HG03457 (cell line): ENCODE measurements at regions not wholly inside any gene's neighbourhood (a gene's known extent, or its start where the extent isn't known, plus 50 kb on each side); places are given as distances from the start of the nearest gene placed in this dataset.
"Not testable (repeated sequence)": the region's sequence is repeated elsewhere in the genome, so short reads cannot be mapped to it uniquely, and the experiment has no call there.

Experiments used
- ATAC-seq: cut with Tn5 transposase; IDR thresholded peaks from one replicate; pipeline ENCODE4 v1.9.1; 2021; ENCODE audit warnings: moderate number of reproducible peaks; ENCODE audit not compliant: unreplicated experiment

DNA sequence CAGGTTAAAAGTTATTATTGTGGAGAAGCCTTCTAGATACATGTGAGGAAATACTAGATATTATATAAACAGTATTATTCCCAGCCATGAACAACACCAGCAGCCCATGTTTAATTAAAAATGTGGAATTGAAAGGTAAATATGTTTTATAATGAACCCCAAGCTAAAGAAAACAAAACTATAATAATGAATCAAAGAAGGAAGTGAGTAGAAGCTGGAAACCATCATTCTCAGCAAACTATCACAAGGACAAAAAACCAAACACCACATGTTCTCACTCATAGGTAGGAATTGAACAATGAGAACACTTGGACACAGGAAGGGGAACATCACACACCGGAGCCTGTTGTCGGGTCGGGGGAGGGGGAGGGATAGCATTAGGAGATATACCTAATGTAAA is 167.6 kb upstream of the CXXC4 start:
- ATAC-seq, result not testable (repeated sequence)

DNA sequence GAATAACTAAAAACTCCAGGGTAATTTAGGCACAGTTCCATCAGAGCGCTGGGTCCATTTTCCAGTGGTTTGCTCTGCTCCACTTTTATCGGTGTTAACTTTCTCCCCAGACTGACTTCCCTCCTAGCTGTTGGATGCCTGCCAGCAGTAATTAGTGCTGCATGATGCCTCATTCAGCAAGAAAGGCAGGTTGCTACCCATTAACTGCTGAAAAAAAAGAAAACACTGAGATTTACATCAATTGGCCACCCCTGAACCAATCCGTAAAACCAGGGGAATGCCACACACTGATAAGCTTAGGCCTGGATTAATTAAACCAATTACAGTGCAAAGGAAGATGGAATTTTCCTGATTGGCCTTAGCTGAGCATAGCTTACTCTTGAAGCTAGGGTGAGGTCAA is 182.4 kb upstream of the CXXC4 start:
- no peak for ATAC-seq

DNA sequence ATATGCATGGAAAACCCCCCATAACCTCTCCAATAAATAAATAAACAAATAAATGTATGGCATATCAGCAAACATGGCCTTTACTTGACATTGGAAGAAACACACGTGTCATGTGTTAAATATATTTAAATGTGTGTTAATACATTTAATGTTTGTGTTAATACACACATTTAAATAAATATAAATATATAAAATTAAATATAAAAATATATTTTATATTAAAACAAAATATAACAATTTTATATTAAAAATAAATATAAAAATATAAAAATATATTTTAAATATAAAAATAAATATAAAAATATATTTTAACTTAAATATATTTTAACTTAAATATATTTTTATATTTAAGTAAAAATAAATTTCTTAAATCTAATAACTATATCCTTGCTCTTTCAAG is 187.6 kb upstream of the CXXC4 start:
- no peak for ATAC-seq

DNA sequence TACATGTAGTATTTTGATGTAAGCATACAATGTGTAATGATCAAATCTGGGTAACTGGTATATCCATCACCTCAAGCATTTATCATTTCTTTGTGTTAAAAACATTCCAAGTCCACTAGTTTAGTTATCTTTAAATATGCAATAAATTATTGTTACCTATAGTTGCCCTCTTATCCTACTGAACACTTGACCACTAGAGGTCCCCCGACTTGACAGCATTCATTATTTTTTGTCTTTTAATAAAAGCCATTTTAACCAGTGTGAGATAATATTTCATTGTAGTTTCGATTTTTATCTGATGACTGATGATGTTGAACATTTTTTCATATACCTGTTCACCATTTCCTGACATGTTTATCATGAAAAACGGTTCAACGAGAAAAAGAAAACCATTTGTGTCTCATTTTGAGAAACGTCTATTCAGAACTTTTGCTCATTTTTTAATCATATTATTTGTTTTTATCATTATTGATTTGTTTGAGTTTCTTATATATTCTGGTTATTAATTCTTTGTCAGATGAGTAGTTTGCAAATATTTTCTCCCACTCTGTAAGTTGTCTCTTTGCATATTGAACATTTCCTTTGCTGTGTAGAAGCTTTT is 199.0 kb upstream of the CXXC4 start:
- ATAC-seq, result no peak

DNA sequence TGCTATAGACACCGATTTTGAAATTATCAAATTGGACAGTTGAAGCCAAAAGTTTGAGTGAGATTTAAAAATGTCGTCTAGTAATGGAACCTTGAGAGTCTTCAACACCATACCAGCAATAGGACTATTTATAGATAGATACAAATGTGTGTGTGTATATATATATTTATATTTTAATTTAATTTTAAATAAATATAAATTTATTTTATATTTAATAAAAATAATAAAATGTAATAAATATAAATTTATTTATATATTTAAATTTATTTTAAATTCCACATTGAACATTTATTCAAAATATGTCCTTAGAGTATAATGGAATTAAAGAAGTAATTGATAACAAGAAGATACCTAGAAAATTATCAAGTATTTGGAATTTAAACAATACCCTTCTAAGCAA is 221.9 kb upstream of the CXXC4 start:
- ATAC-seq, result no peak

DNA sequence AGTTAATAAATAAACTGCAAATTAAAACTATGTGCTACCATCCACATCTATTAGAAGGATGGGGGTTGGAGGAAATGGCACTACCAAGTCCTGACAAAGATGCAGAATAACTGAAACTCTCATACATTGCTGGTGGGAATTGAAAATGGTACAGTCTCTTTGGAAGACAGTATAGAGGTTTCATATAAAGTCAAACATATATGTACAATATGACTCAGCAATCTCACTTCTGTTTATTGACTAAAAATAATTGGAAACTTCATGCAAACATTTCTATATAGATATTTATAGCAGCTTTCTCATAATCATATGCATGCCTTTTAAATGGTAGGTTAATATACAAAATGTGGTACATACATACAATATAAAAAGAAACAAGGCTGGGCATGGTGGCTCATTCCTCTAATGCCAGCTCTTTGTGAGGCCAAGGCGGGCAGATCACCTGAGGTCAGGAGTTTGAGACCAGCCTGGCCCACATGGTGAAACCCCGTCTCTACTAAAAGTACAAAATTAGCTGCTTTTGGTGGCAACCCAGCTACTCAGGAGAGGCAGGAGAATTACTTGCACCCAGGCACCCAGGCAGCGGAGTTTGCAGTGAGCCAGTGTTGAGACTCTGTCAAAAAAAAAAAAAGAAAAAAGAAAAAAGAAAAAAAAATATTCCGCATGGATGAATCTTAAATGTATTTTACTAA is 225.0 kb upstream of the CXXC4 start:
- peak; percentile 99 for ATAC-seq

DNA sequence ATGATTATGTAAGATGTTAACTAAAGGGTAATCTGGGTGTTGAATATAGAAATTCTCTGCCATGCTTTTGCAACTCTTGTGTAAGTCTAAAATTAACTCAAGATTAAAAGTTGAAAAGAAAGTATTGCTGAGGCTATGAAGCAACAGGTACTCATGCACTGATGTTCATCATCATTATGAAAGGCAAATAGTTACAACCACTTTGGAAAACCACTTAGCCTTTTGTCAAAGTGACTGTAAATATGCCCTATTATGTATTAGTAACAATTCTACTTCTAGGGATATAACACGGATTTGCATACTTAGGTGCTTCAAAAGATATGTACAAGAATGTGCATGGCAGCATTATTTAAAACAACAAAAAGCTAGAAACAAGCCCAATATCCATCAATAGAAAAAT is 227.8 kb upstream of the CXXC4 start:
- no peak for ATAC-seq

DNA sequence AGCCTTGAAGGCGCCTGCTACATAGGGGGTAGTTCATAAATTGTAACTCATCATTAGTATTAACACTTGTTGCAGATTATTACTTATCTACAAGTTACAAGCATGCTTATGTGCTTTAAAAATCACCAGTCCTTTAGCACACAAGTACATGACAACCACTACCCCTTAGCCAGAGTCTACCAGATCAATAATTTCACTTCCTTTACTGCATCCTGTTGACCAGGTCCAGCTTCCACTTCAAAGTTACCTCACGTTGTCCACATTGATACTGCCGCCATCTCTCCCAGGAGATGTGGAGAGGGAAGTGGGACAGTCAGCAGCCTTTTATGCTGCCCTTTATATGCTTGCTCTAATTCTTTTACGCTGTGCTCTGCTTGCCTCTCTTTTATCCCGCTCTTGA is 231.3 kb upstream of the CXXC4 start:
- no peak for ATAC-seq

DNA sequence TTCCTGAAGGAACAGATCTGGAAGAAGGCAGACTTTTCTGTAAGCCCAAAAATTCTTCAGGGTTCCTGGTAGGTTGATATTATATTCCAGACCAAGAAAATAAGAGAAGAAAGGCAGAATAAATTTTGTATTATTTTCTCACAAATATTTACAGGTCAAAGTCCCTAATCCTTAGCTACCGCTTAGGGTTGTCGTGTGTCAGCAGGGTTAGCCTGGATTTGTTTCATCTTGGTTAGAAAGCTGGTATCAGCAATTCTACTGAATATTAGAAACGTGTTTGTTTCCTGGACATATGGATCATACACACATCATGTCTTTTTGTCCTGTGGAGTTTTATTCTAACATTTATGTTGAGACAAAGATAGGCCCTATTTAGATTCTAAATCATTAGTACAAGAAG is 232.9 kb upstream of the CXXC4 start:
- no peak for ATAC-seq

DNA sequence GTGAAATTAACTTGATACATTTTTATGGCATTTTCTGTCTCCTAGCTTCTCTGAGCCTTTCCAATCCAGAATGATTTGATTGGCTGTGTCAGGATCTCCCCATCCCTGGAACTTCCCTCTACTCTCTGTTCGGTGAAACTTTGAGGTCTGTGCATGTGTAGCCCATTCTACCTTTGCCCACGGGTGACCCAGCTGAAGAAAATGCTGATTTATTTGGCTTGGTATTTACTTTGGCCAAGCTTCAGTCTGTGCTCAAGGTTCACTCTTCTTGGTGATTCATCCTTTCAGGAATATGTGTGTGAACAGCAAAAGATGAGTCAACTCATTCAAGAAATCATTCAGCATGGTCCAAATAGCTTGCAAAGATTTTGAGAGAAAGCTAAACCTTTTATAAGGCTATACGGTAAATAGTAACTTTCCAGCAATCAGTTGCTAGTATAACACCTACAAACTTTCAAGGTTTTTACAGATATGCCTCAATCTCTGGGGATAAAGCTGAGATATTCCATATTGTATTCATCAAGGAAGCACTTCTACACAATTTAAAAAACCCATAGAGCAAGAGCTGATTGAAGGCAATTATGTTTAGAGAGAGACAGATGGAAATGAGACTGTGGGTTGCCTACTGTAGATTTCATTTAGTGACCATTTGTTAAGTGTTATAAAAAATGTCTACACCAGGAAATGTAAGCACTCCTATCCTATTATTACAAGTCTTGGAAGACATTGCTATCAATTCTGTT is 233.9 kb upstream of the CXXC4 start:
- no peak for ATAC-seq

DNA sequence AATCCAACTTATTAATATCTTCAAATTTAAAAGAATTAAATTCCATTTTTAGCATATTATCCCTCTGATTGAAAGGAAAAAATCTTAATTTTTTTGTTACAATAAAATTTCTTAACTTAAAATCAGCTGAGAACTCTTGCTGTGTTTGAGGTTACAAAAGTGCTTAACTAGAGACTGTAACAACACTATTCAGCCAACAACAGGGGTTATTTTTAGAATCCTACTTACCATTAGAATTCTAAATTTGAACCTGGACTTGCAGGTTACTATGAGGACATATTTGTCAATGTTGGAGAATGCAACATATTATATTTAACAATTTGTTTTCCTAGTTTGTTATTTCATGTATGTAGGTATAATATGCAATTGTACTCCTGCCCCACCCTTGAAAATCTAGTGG is 238.1 kb upstream of the CXXC4 start:
- ATAC-seq, result no peak

DNA sequence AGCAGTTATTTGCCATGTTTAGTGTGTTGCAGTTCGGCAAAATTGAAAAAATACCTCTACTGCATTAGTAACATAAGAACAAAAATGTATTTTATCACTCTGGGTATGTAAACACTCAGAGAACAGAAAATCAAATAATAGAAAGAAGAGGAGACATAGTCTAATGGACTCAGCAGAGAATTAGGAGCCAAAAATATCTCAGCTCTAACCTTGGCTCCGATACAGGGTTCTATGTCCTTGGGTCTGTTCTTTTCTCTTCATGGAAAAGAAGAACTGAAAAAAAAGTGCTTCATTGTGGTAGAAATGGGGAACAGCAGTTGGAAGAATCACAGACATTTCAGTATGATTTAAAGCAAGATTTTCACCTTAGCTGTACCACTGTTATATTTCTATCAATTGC is 240.5 kb upstream of the CXXC4 start:
- no peak for ATAC-seq

DNA sequence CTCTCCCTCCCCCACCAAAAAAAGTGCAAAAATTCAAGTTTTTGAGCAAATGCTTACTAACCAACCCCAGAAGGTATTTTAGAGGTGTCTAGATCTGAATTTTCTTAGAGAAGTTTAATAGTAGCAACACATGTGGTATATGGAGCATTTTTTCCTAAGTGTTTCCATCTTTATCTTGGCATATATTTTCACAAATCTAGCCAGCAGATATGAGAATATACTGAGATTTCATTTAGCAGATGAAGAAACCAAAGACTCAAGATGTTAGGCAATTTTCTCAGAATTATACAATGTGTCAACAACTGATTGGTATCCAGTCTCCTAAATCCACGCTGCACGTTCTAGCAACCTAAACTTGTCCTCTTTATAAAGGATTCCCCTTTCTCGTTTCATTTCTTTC is 245.5 kb upstream of the CXXC4 start:
- ATAC-seq, result no peak

DNA sequence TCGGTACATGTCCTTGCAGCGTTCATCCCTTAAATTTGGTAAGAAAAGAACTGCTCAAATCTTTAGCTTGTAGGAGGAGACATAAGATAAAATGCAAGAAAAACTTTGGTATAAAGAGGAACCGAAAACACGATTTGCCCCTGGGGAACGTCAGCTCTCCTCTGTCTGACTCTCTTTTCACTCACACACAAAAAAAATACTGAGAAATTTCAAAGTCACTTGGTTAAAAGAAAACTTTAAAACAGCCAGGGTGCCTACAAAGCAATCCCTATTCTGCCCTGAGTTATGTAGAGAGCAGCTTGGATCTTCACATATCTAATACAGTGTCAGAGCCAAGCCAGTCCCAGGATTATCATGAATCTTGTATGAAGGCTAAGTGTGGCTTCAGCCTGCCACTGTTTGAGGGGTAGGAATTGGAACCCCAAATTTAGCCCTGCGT is 248.5 kb upstream of the CXXC4 start:
- peak; percentile 96 for ATAC-seq

DNA sequence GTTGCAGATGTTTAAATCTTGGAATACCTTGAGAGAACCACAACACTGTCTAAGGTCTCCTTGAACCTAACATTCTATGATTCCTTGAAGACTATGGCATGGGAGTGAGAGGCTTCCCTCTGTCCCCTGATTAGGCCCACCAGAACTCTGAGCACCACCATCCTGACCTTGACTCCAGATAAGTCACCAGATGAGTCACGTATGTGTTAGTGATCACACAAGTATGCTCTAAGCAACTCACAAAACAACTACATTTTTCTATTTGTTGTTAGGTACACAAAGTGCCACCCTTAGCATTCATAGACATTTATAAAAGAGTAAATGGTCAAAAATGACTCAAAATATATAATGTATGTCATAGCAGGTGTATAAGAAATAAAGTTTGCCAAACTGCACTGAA is 252.9 kb upstream of the CXXC4 start:
- no peak for ATAC-seq

DNA sequence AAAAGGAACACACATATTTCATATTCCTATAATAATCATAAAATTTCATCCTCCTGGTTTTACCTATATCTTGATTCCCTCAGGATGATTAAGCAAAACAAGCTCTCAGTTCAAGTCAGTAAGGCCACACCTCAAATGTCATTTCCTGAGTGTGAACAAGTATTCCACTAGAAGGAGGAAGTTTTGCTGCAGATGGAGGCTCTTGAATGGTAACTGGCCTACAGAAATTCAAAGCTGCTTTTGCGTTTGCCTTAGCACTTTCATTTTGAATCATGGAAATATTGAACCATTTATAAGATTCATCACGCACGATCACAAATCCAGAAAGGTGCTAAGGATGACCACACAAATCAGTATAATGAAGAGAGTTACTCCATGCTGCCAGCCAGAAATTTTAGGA is 254.4 kb upstream of the CXXC4 start:
- ATAC-seq, result peak; percentile 41

DNA sequence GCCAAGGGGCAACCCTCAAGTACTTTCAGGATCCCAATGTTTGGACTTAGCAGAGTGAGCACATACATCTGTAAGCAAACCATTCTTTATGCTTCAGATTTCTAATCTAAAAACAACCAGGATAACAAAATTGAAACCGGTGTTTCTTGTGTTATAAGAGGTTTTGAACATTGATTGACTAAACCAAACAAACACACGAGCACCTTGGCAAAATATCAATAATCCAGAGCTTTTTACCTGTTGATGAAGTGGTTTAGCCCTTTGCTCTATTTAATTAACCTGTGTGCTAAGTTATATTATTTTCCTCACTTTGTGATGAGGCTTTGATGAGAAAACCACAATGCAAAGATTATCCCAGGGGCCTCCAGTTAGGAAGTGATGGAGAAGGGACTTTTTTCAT is 255.3 kb upstream of the CXXC4 start:
- no peak for ATAC-seq

DNA sequence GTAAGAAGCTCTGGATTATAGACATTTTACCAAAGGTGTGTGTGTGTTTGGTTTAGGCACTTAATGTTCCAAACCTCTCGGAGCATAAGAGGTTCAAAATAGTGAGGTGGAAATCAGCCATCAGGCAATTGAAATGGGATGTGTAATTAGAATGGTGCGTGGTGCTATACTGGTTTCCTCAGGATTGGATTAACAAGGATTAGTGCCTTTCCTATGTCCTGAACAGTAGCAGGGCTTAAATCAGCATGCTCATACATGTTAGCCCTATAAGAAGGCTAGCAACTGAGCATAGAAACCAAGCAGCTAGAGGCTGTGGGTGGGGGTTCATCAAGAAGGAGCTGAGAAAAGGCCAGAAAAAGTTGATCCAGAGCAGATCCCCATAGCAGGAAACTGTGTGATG is 256.8 kb upstream of the CXXC4 start:
- no peak for ATAC-seq

DNA sequence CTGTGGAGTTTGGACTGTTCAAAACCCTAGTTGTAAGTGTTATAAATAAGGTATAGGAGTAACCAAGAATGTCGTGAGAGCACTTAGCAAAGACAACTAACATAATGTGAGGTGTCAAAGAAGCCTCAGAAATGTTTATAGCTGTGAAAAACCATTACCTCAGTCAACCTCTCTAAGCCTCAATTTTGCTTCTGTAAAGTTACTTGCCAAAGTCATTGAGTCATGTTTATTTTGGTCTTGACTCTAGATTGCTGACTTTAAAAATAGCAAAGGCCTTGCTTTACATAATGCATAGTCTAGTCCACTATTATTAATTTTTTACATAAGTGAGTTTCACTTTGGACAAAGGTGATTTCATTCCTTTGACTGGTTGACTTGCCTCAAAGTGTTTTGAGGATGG is 257.6 kb upstream of the CXXC4 start:
- peak; percentile 81 for ATAC-seq

DNA sequence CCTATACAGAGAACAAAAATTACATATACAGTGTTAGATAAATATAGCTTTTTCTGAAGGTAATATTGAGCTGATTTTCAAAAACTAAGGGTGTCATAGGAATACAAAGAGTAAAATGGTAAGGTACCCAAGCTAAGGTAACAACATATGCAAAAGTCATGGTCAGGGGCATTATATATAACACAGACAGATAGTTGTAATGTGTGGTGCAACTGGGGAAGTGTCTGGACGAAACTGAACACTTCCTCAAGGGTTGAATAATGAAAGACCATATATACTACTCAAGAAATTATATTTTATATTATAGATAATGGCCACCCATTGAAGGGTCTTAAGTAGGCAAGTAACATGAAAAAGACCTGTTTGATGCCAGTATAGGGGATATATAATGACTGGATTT is 262.1 kb upstream of the CXXC4 start:
- no peak for ATAC-seq

DNA sequence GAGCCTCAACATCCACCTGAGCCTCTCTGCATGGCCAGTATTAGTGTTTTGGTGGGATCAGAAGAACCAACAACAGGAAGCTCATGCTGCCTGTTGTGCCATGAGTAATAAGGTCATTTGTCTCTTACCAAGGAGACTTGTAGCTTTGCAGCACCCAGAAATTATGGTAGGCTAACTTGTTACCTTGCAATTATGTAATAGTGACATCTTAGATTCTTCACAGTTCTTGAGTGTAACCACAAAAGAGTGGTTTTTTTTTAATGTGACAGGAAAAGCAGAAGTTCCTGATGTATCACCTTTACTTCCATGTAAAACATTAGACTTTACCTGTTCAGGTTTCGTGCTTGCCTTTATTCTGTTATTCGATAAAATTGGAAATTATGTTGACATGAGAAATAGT is 263.9 kb upstream of the CXXC4 start:
- no peak for ATAC-seq

DNA sequence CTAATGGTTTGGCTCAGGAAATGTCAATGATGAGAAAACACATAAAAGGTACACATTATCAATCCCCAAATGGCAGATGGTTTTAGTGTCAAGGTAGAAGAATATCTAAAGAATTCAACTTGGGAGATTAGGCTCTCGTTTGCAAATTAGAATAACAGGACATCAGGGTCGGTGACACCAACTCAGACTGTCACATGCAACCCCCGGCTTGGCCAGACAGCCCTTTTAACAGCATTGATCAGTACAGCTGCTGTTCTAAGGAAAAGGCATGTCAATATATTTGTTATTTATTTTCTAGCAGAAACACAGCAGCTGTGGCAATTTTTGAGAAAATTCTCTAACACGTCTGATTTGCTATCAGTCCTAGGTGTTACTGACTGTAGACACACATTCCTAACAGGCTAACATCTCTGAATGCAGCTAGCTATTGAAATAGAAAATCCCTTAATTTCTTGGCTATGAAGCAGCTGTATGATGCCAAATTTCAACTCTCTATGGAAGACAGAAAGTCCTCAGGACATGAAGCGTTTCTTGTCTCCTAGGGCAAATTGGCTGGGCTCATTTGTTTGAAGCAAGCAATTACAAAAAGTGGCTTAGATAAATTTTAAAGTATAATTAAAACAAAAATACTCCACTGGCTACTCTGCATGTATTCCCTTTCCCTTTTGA is 269.0 kb upstream of the CXXC4 start:
- no peak for ATAC-seq
